Astrocyte of the spinal cord (primary cell): ENCODE measurements at regions not wholly inside any gene's neighbourhood (a gene's known extent, or its start where the extent isn't known, plus 50 kb on each side); places are given as distances from the start of the nearest gene placed in this dataset.

Experiments used
- DNase-seq: peaks from one replicate; pipeline ENCODE4 v3.0.0; 2011; ENCODE audit warnings: low read depth, low spot score
- H3K4me3 ChIP-seq: 2 replicates; pipeline ENCODE4 v1.5.1; 2011; ENCODE audit warnings: low read depth, mild to moderate bottlenecking, low read length, moderate library complexity
- CTCF ChIP-seq: IDR thresholded peaks from 2 replicates; pipeline ENCODE4 v1.5.1; 2012; ENCODE audit warnings: low read depth, mild to moderate bottlenecking, low read length, inconsistent platforms
- in situ Hi-C: cut with HindIII; loops from 2 replicates; pipeline ENCODE4 v1.10.0; 2017; ENCODE audit warnings: low sequenced_read_pairs

GRCh38 chr17:14452856-14453255, 152.0 kb downstream of the HS3ST3B1 start:
- in situ Hi-C loops: no loop called here
- DNase-seq: no peak
- TF ChIP-seq CTCF: no peak
- no peak overlapping the region for H3K4me3 ChIP-seq

GRCh38 chr17:14451729-14452191, 150.9 kb downstream of the HS3ST3B1 start:
- no peak overlapping the region for H3K4me3 ChIP-seq
- in situ Hi-C loops: no loop called here
- no peak for DNase-seq
- no peak for TF ChIP-seq CTCF

- in situ Hi-C loops: no loop called here
- no peak overlapping the region for H3K4me3 ChIP-seq
- TF ChIP-seq CTCF: no peak
- DNase-seq: no peak
Measured at GRCh38 chr17:14448818-14449217, 147.9 kb downstream of the HS3ST3B1 start.

GRCh38 chr17:14446825-14447224, 145.9 kb downstream of the HS3ST3B1 start:
- no peak for TF ChIP-seq CTCF
- no peak overlapping the region for H3K4me3 ChIP-seq
- in situ Hi-C loops: no loop called here
- no peak for DNase-seq

GRCh38 chr17:14444915-14445314, 144.0 kb downstream of the HS3ST3B1 start:
- TF ChIP-seq CTCF: no peak
- in situ Hi-C loops: no loop called here
- no peak for DNase-seq
- H3K4me3 ChIP-seq: no peak overlapping the region

- TF ChIP-seq CTCF: no peak
- in situ Hi-C loops: no loop called here
- no peak overlapping the region for H3K4me3 ChIP-seq
- DNase-seq: peak; percentile 5
Measured at GRCh38 chr17:14442798-14443528, 142.1 kb downstream of the HS3ST3B1 start.
